IMR-90 (cell line): ENCODE measurements at regions not wholly inside any gene's neighbourhood (a gene's known extent, or its start where the extent isn't known, plus 50 kb on each side); places are given as distances from the start of the nearest gene placed in this dataset.

ENCODE experiments used
- ATAC-seq: fragments of 200-7000 bp; cut with Tn5 transposase; 2 replicates; pipeline ENCODE4 v1.9.1; 2020; ENCODE audit warnings: low read depth, mild to moderate bottlenecking, moderate library complexity
- BruUV-seq: library from RNA; stranded (reverse); fragments of 400-500 nt; replicated peaks from 2 replicates; lab custom pipeline; 2021; lab: Mats Ljungman, UMichigan
- CTCF ChIA-PET: fragments of 300-600 bp; formaldehyde crosslinking; extraction: SDS; loops from one replicate; lab custom pipeline; 2021; ENCODE audit warnings: antibody characterized with exemption; lab: Yijun Ruan, JAX
- POLR2A ChIA-PET: fragments of 300-600 bp; sonication (Branson Sonifier 250); formaldehyde crosslinking; loops from one replicate; lab custom pipeline; 2022; ENCODE audit warnings: antibody characterized with exemption; ENCODE audit not compliant: unreplicated experiment; lab: Charles Lee
- DNase-seq: peaks from one replicate; pipeline ENCODE4 v3.0.0; 2013
- H2AFZ ChIP-seq: replicated peaks from 2 replicates; pipeline ENCODE3; 2013; ENCODE audit warnings: low read length, mild to moderate bottlenecking; ENCODE audit not compliant: poor library complexity
- H2AK5ac ChIP-seq: 2 replicates; pipeline ENCODE4 v1.6.1; 2013; ENCODE audit warnings: low read depth, low read length, inconsistent platforms
- H2AK9ac ChIP-seq: replicated peaks from 2 replicates; pipeline ENCODE3; 2013; ENCODE audit warnings: mild to moderate bottlenecking, low read depth, low read length, moderate library complexity; ENCODE audit not compliant: poor library complexity
- H2BK120ac ChIP-seq: 2 replicates; pipeline ENCODE4 v1.6.1; 2013; ENCODE audit warnings: low read depth, low read length, inconsistent platforms
- H2BK15ac ChIP-seq: 3 replicates; pipeline ENCODE4 v1.6.1; 2013; ENCODE audit warnings: low read depth, low read length, inconsistent platforms
- H2BK20ac ChIP-seq: 2 replicates; pipeline ENCODE4 v1.6.1; 2013; ENCODE audit warnings: low read depth, mild to moderate bottlenecking, inconsistent platforms, low read length, moderate library complexity
- H2BK5ac ChIP-seq: 2 replicates; pipeline ENCODE4 v1.6.1; 2013; ENCODE audit warnings: mild to moderate bottlenecking, low read depth, low read length, inconsistent platforms; ENCODE audit not compliant: poor library complexity, severe bottlenecking
- H3K14ac ChIP-seq: replicated peaks from 2 replicates; pipeline ENCODE4 v1.6.1; 2013; ENCODE audit warnings: low read depth, low read length, inconsistent platforms
- H3K18ac ChIP-seq: 2 replicates; pipeline ENCODE4 v1.6.1; 2013; ENCODE audit warnings: low read depth, low read length, control low read depth
- H3K23ac ChIP-seq: 2 replicates; pipeline ENCODE4 v1.6.1; 2013; ENCODE audit warnings: low read depth, low read length, inconsistent platforms
- H3K27ac ChIP-seq: 2 replicates; pipeline ENCODE4 v1.5.1; 2013; ENCODE audit warnings: mild to moderate bottlenecking, control low read depth, low read length; ENCODE audit not compliant: insufficient read depth
- H3K27me3 ChIP-seq: 2 replicates; pipeline ENCODE4 v1.6.1; 2013; ENCODE audit warnings: low read length; ENCODE audit not compliant: control insufficient read depth, insufficient read depth
- H3K36me3 ChIP-seq: 2 replicates; pipeline ENCODE4 v1.6.1; 2013; ENCODE audit warnings: low read length, mixed read lengths; ENCODE audit not compliant: control insufficient read depth, insufficient read depth
- H3K4ac ChIP-seq: 2 replicates; pipeline ENCODE4 v1.6.1; 2013; ENCODE audit warnings: low read depth, low read length, inconsistent platforms
- H3K4me1 ChIP-seq: 2 replicates; pipeline ENCODE4 v1.6.1; 2013; ENCODE audit warnings: low read length, mixed read lengths; ENCODE audit not compliant: control insufficient read depth, insufficient read depth
- H3K4me2 ChIP-seq: 2 replicates; pipeline ENCODE4 v1.6.1; 2013; ENCODE audit warnings: low read depth, mild to moderate bottlenecking, control low read depth, low read length, moderate library complexity
- H3K4me3 ChIP-seq: 2 replicates; pipeline ENCODE4 v1.5.1; 2013; ENCODE audit warnings: low read depth, mild to moderate bottlenecking, control low read depth, low read length, moderate library complexity; ENCODE audit not compliant: insufficient read depth
- H3K56ac ChIP-seq: 2 replicates; pipeline ENCODE4 v1.6.1; 2013; ENCODE audit warnings: low read length, inconsistent platforms; ENCODE audit not compliant: insufficient read depth; ENCODE audit errors: extremely low read depth
- H3K79me1 ChIP-seq, 2 experiments: 2 replicates each; pipeline ENCODE4 v1.6.1; 2013; ENCODE audit warnings: low read length in 2 of 2, inconsistent platforms in 1 of 2, low read depth in 1 of 2
- H3K9ac ChIP-seq: 2 replicates; pipeline ENCODE4 v1.6.1; 2013; ENCODE audit warnings: low read depth, low read length, control low read depth
- H3K9me1 ChIP-seq: 2 replicates; pipeline ENCODE4 v1.6.1; 2013; ENCODE audit warnings: low read length, inconsistent platforms; ENCODE audit not compliant: insufficient read depth
- H3K9me3 ChIP-seq: 2 replicates; pipeline ENCODE4 v1.6.1; 2013; ENCODE audit warnings: low read length; ENCODE audit not compliant: control insufficient read depth, insufficient read depth
- H4K20me1 ChIP-seq: 2 replicates; pipeline ENCODE4 v1.6.1; 2013; ENCODE audit warnings: low read length, inconsistent platforms; ENCODE audit not compliant: insufficient read depth
- H4K5ac ChIP-seq: 2 replicates; pipeline ENCODE4 v1.6.1; 2013; ENCODE audit warnings: mild to moderate bottlenecking, low read depth, low read length, control low read depth
- H4K8ac ChIP-seq, 2 experiments: 2 replicates each; pipeline ENCODE4 v1.6.1; 2013; ENCODE audit warnings: low read depth in 2 of 2, low read length in 2 of 2, control low read depth in 1 of 2, inconsistent platforms in 1 of 2
- H4K91ac ChIP-seq: 2 replicates; pipeline ENCODE4 v1.6.1; 2013; ENCODE audit warnings: low read depth, low read length, inconsistent platforms; ENCODE audit not compliant: insufficient read depth
- CEBPB ChIP-seq: IDR thresholded peaks from 2 replicates; pipeline ENCODE4 v1.6.1; 2012; ENCODE audit warnings: low read depth, low read length, improper control_type of control experiment
- CHD1 ChIP-seq: IDR thresholded peaks from 2 replicates; pipeline ENCODE4 v1.6.1; 2012; ENCODE audit warnings: low read depth, low read length, improper control_type of control experiment
- CTCF ChIP-seq: conservative IDR thresholded peaks from 2 replicates; pipeline ENCODE4 v1.5.1; 2012; ENCODE audit warnings: mild to moderate bottlenecking, low read depth, low read length, improper control_type of control experiment
- ELK1 ChIP-seq: fragments of 150-350 bp; IDR thresholded peaks from 2 replicates; pipeline ENCODE4 v1.6.1; 2016; ENCODE audit warnings: low read depth, mild to moderate bottlenecking, low read length, moderate library complexity, borderline replicate concordance
- FOS ChIP-seq: fragments of 150-350 bp; IDR thresholded peaks from 2 replicates; pipeline ENCODE4 v1.6.1; 2016; ENCODE audit warnings: low read depth, low read length
- POLR2A ChIP-seq: IDR thresholded peaks from 2 replicates; pipeline ENCODE4 v1.6.1; 2012; ENCODE audit warnings: mild to moderate bottlenecking, low read depth, low read length
- RAD21 ChIP-seq: IDR thresholded peaks from 2 replicates; pipeline ENCODE4 v1.6.1; 2012; ENCODE audit warnings: low read length, improper control_type of control experiment
- RCOR1 ChIP-seq: IDR thresholded peaks from 2 replicates; pipeline ENCODE4 v1.6.1; 2012; ENCODE audit warnings: mild to moderate bottlenecking, low read length, improper control_type of control experiment; ENCODE audit not compliant: insufficient replicate concordance
- WGBS, 2 experiments: methylation state at CpG; one replicate each; pipeline versions ENCODE4 v1.1.5 to v1.1.7; 2013; ENCODE audit warnings: missing lambda C conversion rate in 2 of 2; ENCODE audit not compliant: insufficient read length in 1 of 2; ENCODE audit errors: extremely low coverage in 2 of 2; 5-methylcytosine and 5-hydroxymethylcytosine counted together
- dilution Hi-C: fragments of 300-500 bp; cut with HindIII; formaldehyde crosslinking; loops from one replicate; pipeline ENCODE4 v1.14.3; 2018; ENCODE audit warnings: low sequenced_read_pairs; ENCODE audit not compliant: unreplicated experiment
- in situ Hi-C: fragments of 300-500 bp; cut with MboI; formaldehyde crosslinking; loops from 3 replicates; pipeline ENCODE4 v1.14.3; 2019; ENCODE audit warnings: low sequenced_read_pairs, inconsistent platforms, mixed read lengths
- intact Hi-C: fragments of 100-400 bp; cut with micrococcal nuclease; formaldehyde crosslinking; loops from 2 replicates; pipeline ENCODE4 v1.10.0; 2022

GRCh38 chr6:6912817-6913744 is 194.7 kb upstream of the RREB1 start:
- CTCF ChIA-PET, result no interaction called here

More at GRCh38 chr6:6912817-6913744, 194.7 kb upstream of the RREB1 start:
- intact Hi-C loops, result loop anchor here (10.0 kb wide), 1 partner anchor 332 kb away; no protein-coding TSS in a partner anchor
- H3K23ac ChIP-seq, result no peak overlapping the region
- H3K4ac ChIP-seq, result no peak overlapping the region
- TF ChIP-seq RCOR1, result no peak
- TF ChIP-seq CEBPB, result no peak
- no peak for TF ChIP-seq FOS
- no peak for TF ChIP-seq RAD21
- no peak for TF ChIP-seq ELK1
- no peak for TF ChIP-seq CTCF
- no peak for TF ChIP-seq POLR2A
- no peak for TF ChIP-seq CHD1
- POLR2A ChIA-PET, result interaction anchor here (0.5 kb wide), 1 partner anchor 52 kb away, joined by 8 read pairs; no protein-coding TSS in a partner anchor
- 80% methylated on average over 4 of the region's 11 CpGs; no CpG with 5 or more reads in 1 of the 2 experiments for WGBS, 2 experiments
- H3K27ac ChIP-seq, result no peak overlapping the region
- no peak for ATAC-seq
- no peaks in the 10 kb centered on the region for H4K20me1 ChIP-seq
- no peak overlapping the region for H2AK5ac ChIP-seq
- H2AFZ ChIP-seq, result no peak overlapping the region
- no peak overlapping the region for H4K91ac ChIP-seq
- H4K5ac ChIP-seq, result no peak overlapping the region
- no peak overlapping the region for H2BK20ac ChIP-seq
- no peaks in the 10 kb centered on the region for H3K36me3 ChIP-seq
- H3K14ac ChIP-seq, result no peak overlapping the region
- H2AK9ac ChIP-seq, result no peak overlapping the region
- dilution Hi-C loops, result no loop called here
- no peak overlapping the region for H3K56ac ChIP-seq
- no peaks in the 10 kb centered on the region for H3K4me1 ChIP-seq
- no peak overlapping the region for H2BK120ac ChIP-seq
- no peaks in the 10 kb centered on the region for H3K79me1 ChIP-seq
- no peaks in the 10 kb centered on the region for H3K9me1 ChIP-seq
- H3K18ac ChIP-seq, result no peak overlapping the region
- H3K9ac ChIP-seq, result no peak overlapping the region
- DNase-seq, result no peak
- no peak overlapping the region for H3K4me3 ChIP-seq
- no peak overlapping the region for H4K8ac ChIP-seq
- no peak overlapping the region for H2BK5ac ChIP-seq
- in situ Hi-C loops, result no loop called here
- no peak overlapping the region for H3K4me2 ChIP-seq
- BruUV-seq, result no TSS peak
- H3K9me3 ChIP-seq, result no peaks in the 10 kb centered on the region
- no peak overlapping the region for H2BK15ac ChIP-seq
- peaks cover 23% of the 10 kb centered on the region for H3K27me3 ChIP-seq
